ENCODE measurements at regions not wholly inside any gene's neighbourhood (a gene's known extent, or its start where the extent isn't known, plus 50 kb on each side); places are given as distances from the start of the nearest gene placed in this dataset.

DNA sequence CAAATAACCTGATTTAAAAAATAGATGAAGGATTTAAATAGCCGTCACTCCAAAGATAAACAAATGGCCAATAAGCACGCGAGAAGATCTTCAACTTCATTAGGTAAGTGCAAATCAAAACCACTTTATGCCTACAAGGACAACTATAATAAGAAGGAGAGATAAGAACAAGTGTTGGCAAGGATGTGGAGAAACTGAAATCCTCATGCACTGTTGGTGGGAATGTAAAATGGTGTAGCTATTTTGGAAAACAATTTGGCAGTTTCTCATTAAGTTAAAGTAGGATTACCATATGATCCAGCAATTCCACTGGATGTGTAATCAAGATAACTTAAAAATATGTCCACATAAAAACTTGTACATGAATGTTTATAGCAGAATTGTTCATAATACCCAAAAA lies 64.1 kb downstream of the CXCL12 start:
- H3K27me3 ChIP-seq: no peaks in the 10 kb centered on the region

DNA sequence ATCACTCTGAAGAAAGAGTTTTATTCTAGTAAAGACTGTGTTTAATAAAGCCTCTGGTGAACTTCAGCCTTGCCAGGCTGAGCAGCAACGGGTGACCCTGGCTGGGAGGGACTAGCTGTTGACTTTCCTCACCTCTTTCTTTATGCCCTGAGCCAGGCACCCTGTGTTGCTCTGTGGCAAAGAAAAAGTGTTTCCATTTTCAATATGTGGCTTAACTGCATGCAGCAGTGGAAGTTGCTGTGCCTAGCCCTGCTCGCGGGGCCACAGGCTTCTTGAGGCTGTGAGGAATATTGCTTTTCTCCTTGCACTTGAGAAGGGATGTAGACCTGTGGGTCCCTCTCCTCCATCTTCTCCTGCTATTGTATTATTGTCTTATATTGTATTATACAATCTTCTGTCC lies 67.0 kb downstream of the CXCL12 start:
- no peaks in the 10 kb centered on the region for H3K9me3 ChIP-seq
- no peak overlapping the region for H3K4me3 ChIP-seq (ENCODE audit: low read depth in 1 of 2, low read length in 1 of 2)
- H3K4me1 ChIP-seq (ENCODE audit: control insufficient read depth in 1 of 2, insufficient read depth in 1 of 2, low read depth in 1 of 2, low read length in 1 of 2): no peaks in the 10 kb centered on the region
- no peak overlapping the region for H3K27ac ChIP-seq
- H3K36me3 ChIP-seq: no peaks in the 10 kb centered on the region
- TF ChIP-seq, protein P1, sequence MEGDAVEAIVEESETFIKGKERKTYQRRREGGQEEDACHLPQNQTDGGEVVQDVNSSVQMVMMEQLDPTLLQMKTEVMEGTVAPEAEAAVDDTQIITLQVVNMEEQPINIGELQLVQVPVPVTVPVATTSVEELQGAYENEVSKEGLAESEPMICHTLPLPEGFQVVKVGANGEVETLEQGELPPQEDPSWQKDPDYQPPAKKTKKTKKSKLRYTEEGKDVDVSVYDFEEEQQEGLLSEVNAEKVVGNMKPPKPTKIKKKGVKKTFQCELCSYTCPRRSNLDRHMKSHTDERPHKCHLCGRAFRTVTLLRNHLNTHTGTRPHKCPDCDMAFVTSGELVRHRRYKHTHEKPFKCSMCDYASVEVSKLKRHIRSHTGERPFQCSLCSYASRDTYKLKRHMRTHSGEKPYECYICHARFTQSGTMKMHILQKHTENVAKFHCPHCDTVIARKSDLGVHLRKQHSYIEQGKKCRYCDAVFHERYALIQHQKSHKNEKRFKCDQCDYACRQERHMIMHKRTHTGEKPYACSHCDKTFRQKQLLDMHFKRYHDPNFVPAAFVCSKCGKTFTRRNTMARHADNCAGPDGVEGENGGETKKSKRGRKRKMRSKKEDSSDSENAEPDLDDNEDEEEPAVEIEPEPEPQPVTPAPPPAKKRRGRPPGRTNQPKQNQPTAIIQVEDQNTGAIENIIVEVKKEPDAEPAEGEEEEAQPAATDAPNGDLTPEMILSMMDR (IDR thresholded peaks at IDR 0.05): no peak
- H3K27me3 ChIP-seq: no peaks in the 10 kb centered on the region

More for the DNA sequence above, 64.1 kb downstream of the CXCL12 start:
- no peaks in the 10 kb centered on the region for H3K9me3 ChIP-seq
- no peak overlapping the region for H3K27ac ChIP-seq
- TF ChIP-seq, protein P1 (IDR thresholded peaks at IDR 0.05): no peak
- H3K36me3 ChIP-seq: no peaks in the 10 kb centered on the region
- no peak overlapping the region for H3K4me3 ChIP-seq (ENCODE audit: low read depth in 1 of 2, low read length in 1 of 2)
- H3K4me1 ChIP-seq (ENCODE audit: control insufficient read depth in 1 of 2, insufficient read depth in 1 of 2, low read depth in 1 of 2, low read length in 1 of 2): no peaks in the 10 kb centered on the region

DNA sequence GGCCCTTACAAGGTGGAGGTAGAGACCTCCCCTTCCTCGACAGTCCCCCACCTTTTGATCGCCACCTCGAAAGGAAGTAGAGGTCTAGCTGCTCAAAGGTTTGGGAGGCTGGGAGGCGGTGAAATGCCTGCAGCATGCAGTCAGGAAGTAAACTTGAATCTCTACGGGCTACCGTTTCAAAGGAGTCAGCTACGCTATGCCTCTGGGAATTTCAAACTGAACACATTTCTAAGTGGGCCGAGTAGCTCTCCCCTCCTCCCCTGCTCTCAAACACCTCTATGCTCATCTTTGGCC lies 68.0 kb downstream of the CXCL12 start:
- TF ChIP-seq, protein P1 (IDR thresholded peaks at IDR 0.05): no peak
- no peaks in the 10 kb centered on the region for H3K36me3 ChIP-seq
- no peak overlapping the region for H3K4me3 ChIP-seq (ENCODE audit: low read depth in 1 of 2, low read length in 1 of 2)
- H3K27me3 ChIP-seq: peaks cover 5% of the 10 kb centered on the region
- H3K4me1 ChIP-seq (ENCODE audit: control insufficient read depth in 1 of 2, insufficient read depth in 1 of 2, low read depth in 1 of 2, low read length in 1 of 2): no peaks in the 10 kb centered on the region
- no peaks in the 10 kb centered on the region for H3K9me3 ChIP-seq
- H3K27ac ChIP-seq: no peak overlapping the region

DNA sequence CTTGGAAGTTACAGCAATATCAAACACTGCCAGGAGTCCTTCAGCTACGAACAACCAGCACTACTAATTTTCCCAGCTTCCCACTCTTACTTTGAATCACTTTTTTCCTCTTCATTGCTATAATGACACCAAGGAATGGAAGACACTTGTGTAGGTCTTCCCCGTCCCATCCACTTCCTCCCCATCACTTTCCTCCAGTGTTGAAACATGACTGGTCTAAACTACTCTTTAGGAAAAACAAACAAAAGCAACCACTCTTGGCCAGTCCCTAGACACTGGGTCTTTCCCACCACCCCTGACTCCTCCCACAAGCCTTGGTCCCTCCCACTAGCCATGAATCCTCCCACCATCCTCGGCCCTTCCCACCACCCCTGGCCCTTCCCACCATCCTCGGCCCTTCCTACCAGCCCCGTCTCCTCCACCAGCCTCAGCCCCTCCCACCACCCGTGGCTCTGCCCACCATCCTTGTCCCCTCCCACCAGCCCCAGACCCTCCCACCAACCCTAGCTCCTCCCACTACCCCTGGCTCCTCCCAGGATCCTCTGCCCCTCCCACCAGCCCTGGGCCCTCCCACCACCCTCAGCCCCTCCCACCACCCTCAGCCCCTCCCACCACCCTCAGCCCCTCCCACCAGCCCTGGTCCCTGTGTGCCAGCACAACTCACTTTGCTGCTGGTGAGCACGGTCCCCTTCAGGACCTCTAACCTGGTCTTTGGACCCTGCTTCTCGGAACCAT lies 68.5 kb downstream of the CXCL12 start:
- TF ChIP-seq, protein P1 (IDR thresholded peaks at IDR 0.05): no peak
- Histone ChIP-seq H3K4me1 (ENCODE audit: control insufficient read depth in 1 of 2, insufficient read depth in 1 of 2, low read depth in 1 of 2, low read length in 1 of 2) (no peaks in the 10 kb centered on the region), H3K36me3 (no peaks in the 10 kb centered on the region), H3K9me3 (no peaks in the 10 kb centered on the region), H3K27me3 (peaks cover 10% of the 10 kb centered on the region), H3K27ac (no peak overlapping the region), H3K4me3 (ENCODE audit: low read depth in 1 of 2, low read length in 1 of 2) (no peak overlapping the region)

DNA sequence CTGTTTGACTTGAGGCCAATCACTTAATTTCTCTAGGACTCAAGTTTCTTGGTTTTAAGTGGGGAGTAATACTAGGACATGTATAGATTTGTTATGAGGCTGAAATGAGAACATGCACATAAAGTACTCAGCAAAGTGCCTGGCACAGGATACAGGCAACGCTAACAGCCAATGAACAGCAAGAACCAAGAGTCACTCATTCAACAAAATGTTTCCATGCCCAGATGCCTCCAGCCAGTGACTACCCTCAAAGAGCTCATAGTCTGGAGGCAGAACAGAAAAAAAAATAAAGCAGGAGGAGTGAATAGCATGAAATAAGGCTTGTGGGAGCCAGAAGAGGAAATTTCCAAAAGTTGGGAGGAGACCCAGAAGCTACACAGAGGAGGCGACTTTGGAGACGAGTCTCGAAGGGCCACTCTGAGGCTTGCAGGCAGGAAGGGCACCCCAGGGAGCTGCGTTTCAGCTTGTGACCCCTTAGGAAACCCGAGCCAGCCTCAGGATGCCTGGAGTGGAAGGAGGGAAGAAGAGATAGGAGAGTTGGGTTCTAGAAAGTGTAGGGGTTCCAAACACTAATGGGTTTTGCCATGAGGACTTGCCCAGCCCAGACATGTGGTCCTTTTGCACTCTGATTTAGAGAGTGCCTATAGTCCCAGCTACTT lies 70.0 kb downstream of the CXCL12 start:
- H3K27me3 ChIP-seq: peaks cover 24% of the 10 kb centered on the region
- no peaks in the 10 kb centered on the region for H3K36me3 ChIP-seq
- H3K27ac ChIP-seq: no peak overlapping the region
- TF ChIP-seq, protein P1 (IDR thresholded peaks at IDR 0.05): no peak
- no peak overlapping the region for H3K4me3 ChIP-seq (ENCODE audit: low read depth in 1 of 2, low read length in 1 of 2)
- no peaks in the 10 kb centered on the region for H3K4me1 ChIP-seq (ENCODE audit: control insufficient read depth in 1 of 2, insufficient read depth in 1 of 2, low read depth in 1 of 2, low read length in 1 of 2)
- no peaks in the 10 kb centered on the region for H3K9me3 ChIP-seq
